Fibroblast of villous mesenchyme (primary cell): ENCODE measurements at regions not wholly inside any gene's neighbourhood (a gene's known extent, or its start where the extent isn't known, plus 50 kb on each side); places are given as distances from the start of the nearest gene placed in this dataset.

Experiments used
- DNase-seq: peaks from one replicate; pipeline ENCODE4 v3.0.0-alpha.2; 2010; ENCODE audit warnings: low read depth
- H3K4me3 ChIP-seq: 2 replicates; pipeline ENCODE4 v1.5.1; 2011; ENCODE audit warnings: low read depth, mild to moderate bottlenecking, low read length
- CTCF ChIP-seq: IDR thresholded peaks from 2 replicates; pipeline ENCODE4 v1.5.1; 2012; ENCODE audit warnings: low read depth, mild to moderate bottlenecking, low read length; ENCODE audit not compliant: insufficient read depth

- H3K4me3 ChIP-seq = no peak overlapping the region
- no peak for TF ChIP-seq CTCF
- peak; percentile 81 for DNase-seq
Observed at GRCh38 chr10:35890676-35891495, 248.8 kb upstream of the FZD8 start.

GRCh38 chr10:35889971-35890675, 248.0 kb upstream of the FZD8 start:
- H3K4me3 ChIP-seq = no peak overlapping the region
- peak; percentile 97 for DNase-seq
- no peak for TF ChIP-seq CTCF

DNA sequence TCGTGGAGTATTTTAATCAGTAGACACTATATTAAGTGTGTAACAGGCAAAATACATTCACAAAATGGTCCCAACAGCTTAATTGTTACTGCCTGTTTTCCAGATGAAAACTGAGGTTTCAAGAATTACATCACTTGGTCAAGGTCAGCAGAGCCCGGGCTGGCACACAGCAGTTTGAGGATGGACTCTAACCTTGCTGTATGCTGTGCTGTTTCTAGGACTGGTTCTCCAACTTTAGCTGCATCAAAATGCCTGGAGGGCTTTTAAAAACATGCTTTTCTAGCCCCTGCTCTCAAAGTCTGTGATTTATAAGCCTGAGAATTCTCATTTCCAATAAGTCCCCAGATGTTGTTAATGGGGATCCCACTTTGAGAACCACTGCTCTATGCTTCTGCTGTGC, 247.1 kb upstream of the FZD8 start:
- no peak for TF ChIP-seq CTCF
- no peak for DNase-seq
- no peak overlapping the region for H3K4me3 ChIP-seq

DNA sequence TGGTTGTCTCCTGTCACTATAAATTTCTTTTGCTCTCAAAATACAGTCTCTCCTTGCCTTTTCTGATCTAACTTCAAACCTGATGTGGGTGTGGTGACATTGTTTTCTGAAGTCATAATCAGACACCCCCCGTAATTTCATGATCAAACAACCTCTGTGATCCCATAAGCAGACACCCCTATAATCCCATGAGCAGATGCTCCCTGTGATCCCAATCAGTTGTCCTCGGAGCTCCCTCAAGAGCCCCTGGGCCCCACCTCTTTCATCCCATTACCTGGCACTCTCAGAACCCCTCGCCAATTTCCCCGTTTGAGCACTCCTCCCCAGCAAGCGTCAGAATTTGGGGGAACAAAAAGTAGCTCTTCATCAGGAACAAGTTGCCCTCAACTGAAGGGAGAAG, 246.3 kb upstream of the FZD8 start:
- DNase-seq = no peak
- no peak for TF ChIP-seq CTCF
- no peak overlapping the region for H3K4me3 ChIP-seq

GRCh38 chr10:35887685-35888084, 245.6 kb upstream of the FZD8 start:
- no peak for DNase-seq
- no peak overlapping the region for H3K4me3 ChIP-seq
- no peak for TF ChIP-seq CTCF

GRCh38 chr10:35885076-35885475, 243.0 kb upstream of the FZD8 start:
- no peak overlapping the region for H3K4me3 ChIP-seq
- peak; percentile 20 for DNase-seq
- TF ChIP-seq CTCF = no peak
